Fibroblast of skin of back (primary cell): ENCODE measurements at regions not wholly inside any gene's neighbourhood (a gene's known extent, or its start where the extent isn't known, plus 50 kb on each side); places are given as distances from the start of the nearest gene placed in this dataset.
"Not testable (repeated sequence)": the region's sequence is repeated elsewhere in the genome, so short reads cannot be mapped to it uniquely, and the experiment has no call there.

ENCODE experiments used
- DNase-seq: peaks from one replicate; pipeline ENCODE4 v3.0.0-alpha.2; 2013

GRCh38 chr2:155517362-155517761 lies 815.2 kb downstream of the NR4A2 start:
- DNase-seq, result no peak

- no peak for DNase-seq
These were observed 814.8 kb downstream of the KCNJ3 start for GRCh38 chr2:155513248-155513647.

DNA sequence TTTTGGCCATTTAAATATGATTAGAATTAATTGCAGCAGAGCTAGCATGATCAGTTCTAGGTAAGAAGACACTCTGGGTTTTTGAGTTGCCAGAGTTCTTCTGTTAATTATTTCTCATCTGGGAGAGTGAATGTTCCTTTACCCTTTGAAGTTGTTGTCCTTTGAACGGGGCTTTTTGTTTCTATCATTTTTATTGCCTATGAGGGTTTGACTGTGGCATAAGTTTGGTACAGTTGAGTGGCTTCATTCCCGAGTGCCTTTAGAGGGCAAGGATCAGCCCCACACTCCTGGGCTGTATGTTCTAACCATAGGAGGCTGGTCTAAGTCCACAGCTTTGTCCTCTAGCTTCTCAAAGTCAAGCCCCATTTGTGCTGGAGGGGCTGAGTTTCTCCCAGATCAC lies 804.3 kb downstream of the KCNJ3 start:
- no peak for DNase-seq

- no peak for DNase-seq
These were observed 799.6 kb downstream of the KCNJ3 start for GRCh38 chr2:155498106-155498505.

DNA sequence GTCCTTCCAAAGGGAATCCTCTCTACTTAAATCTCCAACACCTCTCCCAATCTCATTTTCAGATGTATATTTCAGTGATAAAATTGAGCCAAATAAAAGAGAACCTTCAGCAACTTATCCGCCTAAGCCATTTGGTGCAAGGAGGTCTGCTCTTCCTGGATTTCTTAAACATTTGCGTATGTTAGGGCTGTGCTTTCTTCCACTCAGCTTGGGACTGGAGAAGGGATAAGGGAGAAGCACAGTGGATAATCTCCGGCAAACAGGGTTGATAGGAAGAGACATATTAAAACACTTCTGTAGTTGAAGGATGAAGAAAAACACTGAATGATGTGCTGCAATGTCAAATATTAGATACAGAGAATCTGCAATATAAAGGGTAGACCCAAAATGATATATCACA lies 796.2 kb downstream of the KCNJ3 start:
- DNase-seq, result no peak

- DNase-seq, result no peak
These were observed 786.8 kb downstream of the KCNJ3 start for GRCh38 chr2:155485141-155485842.

DNA sequence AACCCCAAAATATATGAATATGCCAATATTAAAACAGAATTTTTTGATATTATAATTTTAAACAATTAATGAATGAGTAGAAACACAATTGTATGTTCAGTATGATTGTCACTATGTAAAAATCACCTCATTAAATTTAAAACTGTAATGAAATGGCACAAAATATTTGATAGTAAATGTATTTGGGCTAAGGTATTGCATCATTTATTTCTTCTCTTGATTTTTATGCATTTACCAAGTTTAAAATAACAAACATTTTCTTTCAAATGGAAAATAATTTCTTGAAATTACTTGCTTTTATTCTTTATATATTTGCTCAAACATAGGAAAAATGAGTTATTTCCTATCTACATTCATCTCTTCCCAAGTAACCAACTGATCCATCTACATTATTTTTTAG lies 782.6 kb downstream of the KCNJ3 start:
- DNase-seq, result no peak

GRCh38 chr2:155472018-155472417 lies 773.5 kb downstream of the KCNJ3 start:
- DNase-seq, result not testable (repeated sequence)

- DNase-seq, result no peak
These were observed 757.7 kb downstream of the KCNJ3 start for GRCh38 chr2:155456222-155456621.

- no peak for DNase-seq
These were observed 744.4 kb downstream of the KCNJ3 start for GRCh38 chr2:155442755-155443372.

GRCh38 chr2:155442088-155442487 lies 743.6 kb downstream of the KCNJ3 start:
- DNase-seq, result no peak

- DNase-seq, result no peak
These were observed 732.6 kb downstream of the KCNJ3 start for GRCh38 chr2:155431004-155431507.

GRCh38 chr2:155427470-155427869 lies 729.0 kb downstream of the KCNJ3 start:
- DNase-seq, result no peak

DNA sequence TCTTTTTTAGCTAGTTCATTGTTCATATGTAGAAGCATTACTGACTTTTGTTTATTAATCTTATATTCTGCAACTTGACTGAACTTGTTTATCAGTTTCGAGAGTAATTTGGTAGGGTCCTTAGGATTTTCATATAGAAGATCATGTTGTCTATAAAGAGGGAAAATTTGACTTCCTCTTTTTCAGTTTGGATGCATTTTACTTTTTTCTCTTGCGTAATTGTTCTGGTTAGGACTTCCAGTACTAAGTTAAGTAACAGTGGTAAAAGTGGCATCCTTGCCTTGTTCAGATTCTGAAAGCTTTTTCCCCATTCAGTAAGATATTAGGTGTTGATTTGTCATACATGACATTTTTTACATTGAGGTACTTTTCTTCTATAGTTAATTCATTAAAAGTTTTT lies 726.0 kb downstream of the KCNJ3 start:
- no peak for DNase-seq

- no peak for DNase-seq
These were observed 720.3 kb downstream of the KCNJ3 start for GRCh38 chr2:155418753-155419152.

DNA sequence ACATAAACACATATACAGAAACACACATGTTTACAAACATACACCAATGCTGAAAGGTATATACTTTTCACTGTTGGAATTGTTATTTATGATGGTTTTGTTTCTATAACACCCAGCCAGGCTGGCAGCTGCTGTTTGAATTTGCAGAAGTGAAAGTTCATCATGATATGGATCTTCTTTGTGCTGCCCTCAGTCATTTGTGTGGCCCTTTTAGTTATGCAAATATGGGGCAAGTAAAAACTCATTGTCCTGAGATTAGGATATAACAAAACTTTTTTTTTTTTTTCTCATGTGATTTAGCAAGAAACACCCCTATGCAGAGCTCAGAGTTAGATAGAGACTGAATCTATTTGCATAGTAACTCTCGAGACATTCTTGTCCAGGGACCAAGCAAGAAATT lies 714.1 kb downstream of the KCNJ3 start:
- no peak for DNase-seq

- no peak for DNase-seq
These were observed 706.0 kb downstream of the KCNJ3 start for GRCh38 chr2:155404433-155405002.

- no peak for DNase-seq
These were observed 694.9 kb downstream of the KCNJ3 start for GRCh38 chr2:155393406-155393805.

- no peak for DNase-seq
These were observed 693.2 kb downstream of the KCNJ3 start for GRCh38 chr2:155391613-155392130.

DNA sequence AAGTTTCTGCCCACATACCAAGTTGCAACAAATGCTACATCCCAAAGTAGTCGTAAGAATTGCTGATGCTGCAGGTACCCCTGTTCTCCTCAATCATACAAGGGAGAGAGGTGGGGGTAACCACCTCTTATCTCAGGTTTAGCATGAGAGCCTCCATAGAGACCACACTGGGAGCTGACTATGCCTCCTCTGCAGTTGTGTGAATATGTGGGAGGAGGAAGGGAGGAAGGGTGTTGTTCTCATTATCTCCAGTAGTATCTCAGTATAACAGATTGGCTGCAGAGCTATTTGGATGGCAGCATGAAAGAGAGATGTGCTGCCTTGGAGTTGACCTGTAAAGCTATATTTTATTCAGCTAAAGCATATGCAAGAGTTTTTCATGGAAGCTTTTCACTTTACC lies 690.7 kb downstream of the KCNJ3 start:
- DNase-seq, result no peak

- no peak for DNase-seq
These were observed 686.1 kb downstream of the KCNJ3 start for GRCh38 chr2:155384555-155385123.

GRCh38 chr2:155382776-155383175 lies 684.3 kb downstream of the KCNJ3 start:
- no peak for DNase-seq

DNA sequence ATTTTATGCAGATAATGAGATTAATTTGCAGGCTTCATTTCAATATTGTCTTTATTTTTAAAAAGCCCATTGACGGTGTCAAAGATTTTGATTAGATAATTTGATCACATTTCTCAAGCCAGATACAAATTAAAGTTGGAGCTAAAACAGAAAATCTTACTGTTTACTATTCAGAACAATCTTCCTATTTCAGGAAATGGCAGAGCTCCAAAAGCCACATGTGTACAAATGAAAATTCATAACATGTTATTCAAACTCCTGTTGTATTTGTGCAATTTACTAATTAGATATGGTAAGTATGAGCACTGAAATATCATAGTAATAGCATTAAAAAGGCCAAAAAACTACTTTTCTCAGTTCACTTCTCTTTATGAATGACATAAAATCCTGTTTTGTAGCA lies 682.9 kb downstream of the KCNJ3 start:
- no peak for DNase-seq
